HG02884 (cell line): ENCODE measurements at regions not wholly inside any gene's neighbourhood (a gene's known extent, or its start where the extent isn't known, plus 50 kb on each side); places are given as distances from the start of the nearest gene placed in this dataset.

Experiments
- ATAC-seq: cut with Tn5 transposase; IDR thresholded peaks from one replicate; pipeline ENCODE4 v1.9.1; 2021; ENCODE audit warnings: mild to moderate bottlenecking, moderate library complexity; ENCODE audit not compliant: unreplicated experiment

DNA sequence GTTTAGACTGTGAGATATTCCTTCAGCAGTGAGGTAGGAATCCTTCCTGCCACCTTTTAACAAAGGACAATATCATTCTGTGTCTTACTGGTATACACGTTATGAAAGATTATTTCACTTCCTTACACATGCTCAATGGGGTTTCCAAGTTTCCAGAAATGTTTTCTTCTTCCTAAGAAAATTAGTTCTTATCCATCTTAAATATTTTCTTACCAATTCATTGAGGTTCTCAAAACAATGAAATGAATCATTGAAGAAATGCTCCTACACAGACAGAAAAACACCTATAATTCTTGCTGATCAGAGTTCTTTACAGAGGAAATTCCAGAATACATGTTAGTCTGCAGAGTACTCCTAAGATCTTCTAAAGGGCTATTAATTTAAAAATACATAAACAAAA lies 51.4 kb upstream of the SEC61G start:
- ATAC-seq, result no peak

- ATAC-seq, result peak; percentile 75
These were observed 52.2 kb upstream of the SEC61G start for GRCh38 chr7:54811041-54811845.

DNA sequence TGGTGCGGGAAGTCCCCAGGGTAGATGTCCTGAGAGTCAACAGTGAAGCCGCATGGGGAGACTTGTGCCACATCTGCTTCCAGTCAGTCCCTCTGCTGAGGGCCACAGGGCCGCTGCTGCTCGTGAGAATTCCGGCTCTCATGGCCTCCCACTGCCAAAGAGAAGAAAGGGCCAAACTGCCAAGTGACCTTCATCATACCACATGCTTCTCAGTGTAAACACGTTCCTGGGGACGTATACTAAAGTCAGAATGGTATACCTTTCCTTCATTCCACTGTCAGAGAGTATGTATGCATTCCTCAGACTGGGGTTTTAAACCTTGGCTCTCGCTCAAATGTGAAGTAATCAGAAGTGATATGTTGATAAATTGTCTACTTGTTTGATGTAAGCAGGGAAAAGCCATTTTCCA lies 52.8 kb upstream of the SEC61G start:
- ATAC-seq, result no peak

- ATAC-seq, result no peak
These were observed 53.8 kb upstream of the SEC61G start for GRCh38 chr7:54812756-54813322.

DNA sequence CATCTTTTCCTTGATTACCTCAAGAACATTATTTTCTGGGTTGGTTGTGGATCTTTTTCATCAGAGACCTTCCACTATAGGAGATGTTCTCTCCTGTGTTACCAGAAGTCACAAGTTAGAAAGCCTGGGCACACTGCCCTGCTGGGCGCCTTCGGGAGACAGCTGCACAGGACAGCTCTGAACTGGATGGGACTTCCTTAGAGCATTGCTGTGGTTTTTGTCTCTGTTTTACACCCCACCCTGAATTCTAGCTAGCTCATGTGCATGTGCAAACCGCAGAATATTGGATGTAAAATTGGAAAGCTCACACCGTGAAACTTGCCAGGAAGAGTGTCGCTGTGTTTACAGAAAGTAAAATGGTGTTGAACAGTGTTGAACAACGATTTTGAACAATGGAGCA lies 54.4 kb upstream of the SEC61G start:
- ATAC-seq, result no peak

DNA sequence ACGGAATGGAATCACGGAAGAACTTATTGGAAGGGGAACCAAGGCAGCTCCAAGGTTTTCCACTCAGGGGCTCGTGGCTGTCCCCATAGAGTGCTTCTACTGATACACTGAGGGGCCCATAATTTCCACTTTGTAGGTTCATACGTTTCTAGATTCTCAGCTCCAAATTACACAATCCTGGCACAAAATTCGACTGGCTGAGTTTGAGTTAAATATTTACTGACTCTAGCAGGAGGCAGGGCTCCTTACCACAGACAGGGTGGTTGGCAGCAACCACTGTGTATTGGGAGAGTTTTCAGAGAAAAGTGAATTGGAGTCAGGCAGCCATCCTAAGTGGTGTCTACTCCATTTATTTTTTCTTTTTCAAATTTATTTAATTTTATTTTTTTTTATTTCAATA lies 55.4 kb upstream of the SEC61G start:
- no peak for ATAC-seq

- ATAC-seq, result no peak
These were observed 58.1 kb upstream of the SEC61G start for GRCh38 chr7:54817152-54817551.

GRCh38 chr7:54823776-54824175 lies 64.8 kb upstream of the SEC61G start:
- no peak for ATAC-seq

GRCh38 chr7:54824655-54825054 lies 65.6 kb upstream of the SEC61G start:
- ATAC-seq, result no peak

DNA sequence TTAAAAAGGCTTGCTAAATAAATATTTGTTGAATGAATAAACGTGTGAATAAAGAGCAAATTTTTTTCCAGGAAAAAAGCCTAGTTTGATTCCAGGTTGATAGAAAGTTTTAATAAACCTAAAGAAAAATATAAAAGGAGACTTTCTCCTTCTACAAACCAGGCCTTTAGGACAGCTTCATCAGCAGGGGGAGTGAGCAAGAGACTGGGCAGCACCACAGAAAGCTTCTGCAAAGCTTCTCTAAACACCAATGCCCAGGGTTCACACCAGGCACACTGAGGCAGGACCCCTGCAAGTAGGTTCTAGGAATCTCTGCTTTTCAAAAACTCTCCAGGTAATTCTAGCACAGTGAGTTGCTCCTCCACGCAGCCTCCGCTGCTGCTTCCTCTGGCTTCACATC lies 66.4 kb upstream of the SEC61G start:
- no peak for ATAC-seq

DNA sequence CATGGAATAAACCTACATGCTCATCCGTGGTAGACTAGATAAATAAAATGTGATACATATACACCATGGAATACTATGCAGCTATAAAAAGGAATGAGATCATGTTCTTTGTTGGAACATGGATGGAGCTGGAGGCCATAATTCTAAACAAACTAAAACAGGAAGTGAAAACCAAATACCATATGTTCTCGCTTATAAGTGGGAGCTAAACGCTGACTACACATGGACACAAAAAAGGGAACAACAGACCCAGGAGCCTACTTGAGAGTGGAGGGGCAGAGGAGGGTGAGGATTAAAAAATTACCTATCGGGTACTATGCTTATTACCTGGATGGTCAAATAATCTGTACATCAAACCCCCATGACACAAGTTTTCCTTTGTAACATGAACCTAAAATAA lies 68.7 kb upstream of the SEC61G start:
- ATAC-seq, result no peak

- ATAC-seq, result no peak
These were observed 72.1 kb upstream of the SEC61G start for GRCh38 chr7:54831046-54831643.

GRCh38 chr7:54831644-54832095 lies 72.7 kb upstream of the SEC61G start:
- no peak for ATAC-seq

- no peak for ATAC-seq
These were observed 74.0 kb upstream of the SEC61G start for GRCh38 chr7:54833001-54833467.

- ATAC-seq, result no peak
These were observed 78.2 kb upstream of the SEC61G start for GRCh38 chr7:54837168-54837567.

- no peak for ATAC-seq
These were observed 78.8 kb upstream of the SEC61G start for GRCh38 chr7:54837761-54838160.

DNA sequence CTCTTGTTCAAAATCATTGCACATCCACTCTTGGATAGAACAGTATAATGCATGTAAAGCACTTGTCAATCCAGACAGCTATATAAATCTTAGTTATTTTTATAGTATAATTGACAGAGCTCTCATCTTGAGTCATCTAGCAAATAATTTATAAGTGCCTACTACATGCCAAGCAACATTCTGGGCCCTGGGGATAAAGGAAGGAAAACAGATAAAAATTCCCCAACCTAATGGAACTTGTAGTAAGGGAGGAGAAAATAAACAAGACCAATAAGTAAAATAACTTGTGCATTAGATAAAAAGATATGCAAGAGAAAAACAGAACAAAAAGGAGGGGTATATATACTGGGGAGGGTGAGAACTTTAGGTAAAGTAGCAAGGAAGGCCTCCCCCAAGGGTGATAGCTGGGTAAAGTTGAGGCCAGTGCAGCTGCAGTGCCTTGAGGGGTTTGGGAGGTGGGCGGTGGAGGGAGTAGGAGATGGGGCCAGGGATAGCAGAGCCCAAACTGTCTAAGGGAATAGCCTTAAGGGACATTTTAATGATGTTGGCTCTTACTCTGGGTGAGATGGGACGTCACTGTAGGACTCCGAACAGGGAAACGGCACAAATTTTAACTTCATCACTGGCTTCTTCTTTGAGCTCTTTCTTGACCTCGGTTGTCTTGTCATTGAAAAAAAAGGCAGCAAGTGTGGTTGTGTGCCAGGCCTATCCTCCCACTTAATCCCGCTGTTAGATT lies 79.3 kb upstream of the SEC61G start:
- ATAC-seq, result no peak

- ATAC-seq, result no peak
These were observed 80.7 kb upstream of the SEC61G start for GRCh38 chr7:54839575-54840213.

DNA sequence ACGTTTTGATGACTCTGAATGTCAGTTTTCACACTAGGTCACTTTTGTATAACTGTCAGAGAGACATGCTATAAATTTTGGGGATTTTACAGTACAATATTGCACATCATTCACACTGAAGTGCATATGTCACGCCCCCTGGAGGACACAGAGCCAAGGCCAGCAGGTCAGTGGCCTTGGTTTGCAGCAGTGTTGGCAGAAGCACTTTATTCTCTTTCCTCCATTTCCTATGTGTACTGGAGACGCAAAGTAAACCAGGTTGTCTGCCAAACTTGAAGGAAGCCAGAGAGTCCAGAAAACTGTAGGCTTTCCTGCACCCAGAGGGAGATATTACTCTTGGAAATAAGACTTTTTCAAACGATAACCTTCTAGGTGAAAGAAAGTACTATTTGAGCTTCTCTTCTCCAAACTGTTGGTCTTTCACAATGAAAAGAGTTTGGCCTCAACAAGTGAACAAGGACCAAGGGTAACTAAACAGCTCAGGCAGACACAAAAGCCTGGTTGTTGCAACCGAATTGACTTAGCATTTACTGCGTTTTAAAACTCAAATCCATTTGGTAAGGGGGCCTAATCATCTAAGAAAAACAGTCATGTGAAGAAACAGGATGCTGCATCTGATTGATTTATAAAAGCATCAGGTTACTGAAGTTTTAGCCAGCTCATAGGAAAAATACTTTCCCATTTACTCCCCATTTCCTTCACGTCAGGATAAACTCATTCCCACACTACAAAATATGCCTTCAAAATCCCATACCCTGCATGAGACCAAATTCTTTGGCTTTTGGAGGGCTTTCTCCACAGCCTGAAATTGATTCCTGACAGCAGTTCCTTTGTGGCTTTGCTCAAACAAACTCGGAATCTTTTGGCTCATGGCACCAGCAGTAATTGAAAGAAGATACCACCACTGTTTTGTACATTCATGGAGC lies 83.0 kb upstream of the SEC61G start:
- no peak for ATAC-seq

DNA sequence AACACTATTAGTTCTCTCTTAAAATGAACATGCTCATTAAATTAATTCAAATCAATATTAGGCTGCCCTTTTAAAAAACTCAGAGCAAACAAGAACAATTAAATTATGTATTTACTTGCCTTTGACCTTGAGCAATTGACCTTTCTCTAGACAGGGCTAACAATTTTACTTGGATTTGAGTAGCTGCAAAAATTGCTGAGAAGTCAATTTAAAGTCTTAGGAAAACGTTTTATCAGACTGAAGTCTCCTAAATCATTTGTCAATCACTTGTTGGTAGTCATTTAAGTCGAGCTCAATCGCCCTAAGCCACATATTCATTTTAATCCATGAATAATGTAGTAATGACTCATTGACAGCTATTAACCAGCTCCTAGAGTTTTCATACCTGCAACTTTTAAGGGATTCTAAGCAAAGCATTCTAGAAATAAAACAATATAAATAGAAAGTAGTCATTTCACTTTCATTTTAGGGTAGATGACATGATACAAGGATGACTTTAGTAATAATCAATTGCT lies 84.9 kb upstream of the SEC61G start:
- no peak for ATAC-seq
